ENCODE measurements at regions not wholly inside any gene's neighbourhood (a gene's known extent, or its start where the extent isn't known, plus 50 kb on each side); places are given as distances from the start of the nearest gene placed in this dataset.
"Not testable (repeated sequence)": the region's sequence is repeated elsewhere in the genome, so short reads cannot be mapped to it uniquely, and the experiment has no call there.

DNA sequence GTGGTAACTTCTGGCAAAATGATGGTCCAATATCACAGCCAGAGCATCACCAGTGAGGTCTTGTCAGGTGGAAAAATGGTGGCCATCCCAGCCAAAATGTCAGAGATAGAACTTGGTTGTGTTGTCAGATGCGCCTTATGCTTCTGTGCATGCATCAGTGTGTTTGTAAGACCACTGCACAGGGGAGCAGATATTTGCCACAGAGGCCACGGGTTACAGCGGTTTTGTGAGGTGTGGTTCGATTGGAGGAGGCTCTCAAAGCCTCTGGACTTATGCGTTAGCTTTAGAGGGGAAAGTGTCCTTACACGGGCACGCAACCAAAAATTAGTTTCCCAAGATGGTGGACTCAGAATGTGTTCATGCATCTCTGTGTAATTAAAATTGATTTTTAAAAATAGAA is 243.8 kb downstream of the ADGRD1 start:
- H3K9me2 ChIP-seq (ENCODE audit: insufficient read depth, low read length) = no peaks in the 10 kb centered on the region
- no peak overlapping the region for H3K27ac ChIP-seq (ENCODE audit: low read length)
- no peaks in the 10 kb centered on the region for H3K27me3 ChIP-seq (ENCODE audit: insufficient read depth, low read depth, low read length)
- no peaks in the 10 kb centered on the region for H3K79me2 ChIP-seq (replicated peaks; ENCODE audit: insufficient read depth, low read length)
- H3K4me2 ChIP-seq (ENCODE audit: low read length) = no peak overlapping the region
- no peak overlapping the region for H2AFZ ChIP-seq (ENCODE audit: low read depth, low read length)
- no peak overlapping the region for H3K4me3 ChIP-seq (ENCODE audit: low read length)
- H4K20me1 ChIP-seq (ENCODE audit: insufficient read depth) = no peaks in the 10 kb centered on the region
- H3K9ac ChIP-seq (ENCODE audit: low read length) = no peak overlapping the region
- H3K9me3 ChIP-seq (ENCODE audit: low read length) = no peaks in the 10 kb centered on the region
- H3K36me3 ChIP-seq (ENCODE audit: insufficient read depth, low read length) = no peaks in the 10 kb centered on the region
- no peaks in the 10 kb centered on the region for H3F3A ChIP-seq (ENCODE audit: insufficient read depth, low read length, poor library complexity, severe bottlenecking)
- TF ChIP-seq RAD21 (conservative IDR thresholded peaks at IDR 0.05) (no peak), TAF1 (IDR thresholded peaks at IDR 0.05; ENCODE audit: low read depth) (no peak), MXI1 (conservative IDR thresholded peaks at IDR 0.05; ENCODE audit: poor library complexity, severe bottlenecking) (no peak), EZH2 (IDR thresholded peaks at IDR 0.05; ENCODE audit: borderline replicate concordance, insufficient read depth, low read length, poor library complexity, severe bottlenecking) (no peak), EP300 (conservative IDR thresholded peaks at IDR 0.05; ENCODE audit: poor library complexity, severe bottlenecking) (no peak), POLR2AphosphoS5 (IDR thresholded peaks at IDR 0.05) (no peak), SMC3 (conservative IDR thresholded peaks at IDR 0.05; ENCODE audit: poor library complexity) (no peak)
- TF ChIP-seq, protein P1, sequence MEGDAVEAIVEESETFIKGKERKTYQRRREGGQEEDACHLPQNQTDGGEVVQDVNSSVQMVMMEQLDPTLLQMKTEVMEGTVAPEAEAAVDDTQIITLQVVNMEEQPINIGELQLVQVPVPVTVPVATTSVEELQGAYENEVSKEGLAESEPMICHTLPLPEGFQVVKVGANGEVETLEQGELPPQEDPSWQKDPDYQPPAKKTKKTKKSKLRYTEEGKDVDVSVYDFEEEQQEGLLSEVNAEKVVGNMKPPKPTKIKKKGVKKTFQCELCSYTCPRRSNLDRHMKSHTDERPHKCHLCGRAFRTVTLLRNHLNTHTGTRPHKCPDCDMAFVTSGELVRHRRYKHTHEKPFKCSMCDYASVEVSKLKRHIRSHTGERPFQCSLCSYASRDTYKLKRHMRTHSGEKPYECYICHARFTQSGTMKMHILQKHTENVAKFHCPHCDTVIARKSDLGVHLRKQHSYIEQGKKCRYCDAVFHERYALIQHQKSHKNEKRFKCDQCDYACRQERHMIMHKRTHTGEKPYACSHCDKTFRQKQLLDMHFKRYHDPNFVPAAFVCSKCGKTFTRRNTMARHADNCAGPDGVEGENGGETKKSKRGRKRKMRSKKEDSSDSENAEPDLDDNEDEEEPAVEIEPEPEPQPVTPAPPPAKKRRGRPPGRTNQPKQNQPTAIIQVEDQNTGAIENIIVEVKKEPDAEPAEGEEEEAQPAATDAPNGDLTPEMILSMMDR (IDR thresholded peaks at IDR 0.05; ENCODE audit: poor library complexity, severe bottlenecking) = no peak
- TF ChIP-seq, protein P2, sequence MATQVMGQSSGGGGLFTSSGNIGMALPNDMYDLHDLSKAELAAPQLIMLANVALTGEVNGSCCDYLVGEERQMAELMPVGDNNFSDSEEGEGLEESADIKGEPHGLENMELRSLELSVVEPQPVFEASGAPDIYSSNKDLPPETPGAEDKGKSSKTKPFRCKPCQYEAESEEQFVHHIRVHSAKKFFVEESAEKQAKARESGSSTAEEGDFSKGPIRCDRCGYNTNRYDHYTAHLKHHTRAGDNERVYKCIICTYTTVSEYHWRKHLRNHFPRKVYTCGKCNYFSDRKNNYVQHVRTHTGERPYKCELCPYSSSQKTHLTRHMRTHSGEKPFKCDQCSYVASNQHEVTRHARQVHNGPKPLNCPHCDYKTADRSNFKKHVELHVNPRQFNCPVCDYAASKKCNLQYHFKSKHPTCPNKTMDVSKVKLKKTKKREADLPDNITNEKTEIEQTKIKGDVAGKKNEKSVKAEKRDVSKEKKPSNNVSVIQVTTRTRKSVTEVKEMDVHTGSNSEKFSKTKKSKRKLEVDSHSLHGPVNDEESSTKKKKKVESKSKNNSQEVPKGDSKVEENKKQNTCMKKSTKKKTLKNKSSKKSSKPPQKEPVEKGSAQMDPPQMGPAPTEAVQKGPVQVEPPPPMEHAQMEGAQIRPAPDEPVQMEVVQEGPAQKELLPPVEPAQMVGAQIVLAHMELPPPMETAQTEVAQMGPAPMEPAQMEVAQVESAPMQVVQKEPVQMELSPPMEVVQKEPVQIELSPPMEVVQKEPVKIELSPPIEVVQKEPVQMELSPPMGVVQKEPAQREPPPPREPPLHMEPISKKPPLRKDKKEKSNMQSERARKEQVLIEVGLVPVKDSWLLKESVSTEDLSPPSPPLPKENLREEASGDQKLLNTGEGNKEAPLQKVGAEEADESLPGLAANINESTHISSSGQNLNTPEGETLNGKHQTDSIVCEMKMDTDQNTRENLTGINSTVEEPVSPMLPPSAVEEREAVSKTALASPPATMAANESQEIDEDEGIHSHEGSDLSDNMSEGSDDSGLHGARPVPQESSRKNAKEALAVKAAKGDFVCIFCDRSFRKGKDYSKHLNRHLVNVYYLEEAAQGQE (IDR thresholded peaks at IDR 0.05; ENCODE audit: borderline replicate concordance) = no peak

DNA sequence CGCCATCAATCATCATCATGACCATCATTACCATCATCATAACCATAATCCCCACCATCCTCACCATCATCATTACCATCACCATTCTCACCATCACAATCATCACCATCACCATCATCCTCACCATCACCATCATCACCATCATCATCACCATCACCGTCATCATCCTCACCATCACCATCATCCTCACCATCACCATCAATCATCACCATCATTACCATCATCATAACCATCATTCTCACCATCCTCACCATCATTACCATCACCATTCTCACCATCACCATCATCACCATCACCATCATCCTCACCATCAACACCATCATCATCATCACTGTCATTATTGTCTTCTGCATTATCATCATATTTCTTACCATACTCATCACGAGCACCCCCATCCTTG is 245.5 kb downstream of the ADGRD1 start:
- H4K20me1 ChIP-seq (ENCODE audit: insufficient read depth) = no peaks in the 10 kb centered on the region
- no peaks in the 10 kb centered on the region for H3K9me3 ChIP-seq (ENCODE audit: low read length)
- no peaks in the 10 kb centered on the region for H3K79me2 ChIP-seq (replicated peaks; ENCODE audit: insufficient read depth, low read length)
- H3K36me3 ChIP-seq (ENCODE audit: insufficient read depth, low read length) = no peaks in the 10 kb centered on the region
- H3F3A ChIP-seq (ENCODE audit: insufficient read depth, low read length, poor library complexity, severe bottlenecking) = no peaks in the 10 kb centered on the region
- TF ChIP-seq POLR2AphosphoS5 (IDR thresholded peaks at IDR 0.05) (no peak), EP300 (conservative IDR thresholded peaks at IDR 0.05; ENCODE audit: poor library complexity, severe bottlenecking) (no peak), EZH2 (IDR thresholded peaks at IDR 0.05; ENCODE audit: borderline replicate concordance, insufficient read depth, low read length, poor library complexity, severe bottlenecking) (no peak), RAD21 (conservative IDR thresholded peaks at IDR 0.05) (no peak), SMC3 (conservative IDR thresholded peaks at IDR 0.05; ENCODE audit: poor library complexity) (no peak), MXI1 (conservative IDR thresholded peaks at IDR 0.05; ENCODE audit: poor library complexity, severe bottlenecking) (no peak), TAF1 (IDR thresholded peaks at IDR 0.05; ENCODE audit: low read depth) (no peak)
- TF ChIP-seq, protein P2 (IDR thresholded peaks at IDR 0.05; ENCODE audit: borderline replicate concordance) = no peak
- TF ChIP-seq, protein P1 (IDR thresholded peaks at IDR 0.05; ENCODE audit: poor library complexity, severe bottlenecking) = no peak
- H3K9ac ChIP-seq (ENCODE audit: low read length) = no peak overlapping the region
- no peaks in the 10 kb centered on the region for H3K9me2 ChIP-seq (ENCODE audit: insufficient read depth, low read length)
- no peak overlapping the region for H2AFZ ChIP-seq (ENCODE audit: low read depth, low read length)
- H3K4me2 ChIP-seq (ENCODE audit: low read length) = no peak overlapping the region
- no peaks in the 10 kb centered on the region for H3K27me3 ChIP-seq (ENCODE audit: insufficient read depth, low read depth, low read length)
- H3K27ac ChIP-seq (ENCODE audit: low read length) = no peak overlapping the region
- H3K4me3 ChIP-seq (ENCODE audit: low read length) = no peak overlapping the region

DNA sequence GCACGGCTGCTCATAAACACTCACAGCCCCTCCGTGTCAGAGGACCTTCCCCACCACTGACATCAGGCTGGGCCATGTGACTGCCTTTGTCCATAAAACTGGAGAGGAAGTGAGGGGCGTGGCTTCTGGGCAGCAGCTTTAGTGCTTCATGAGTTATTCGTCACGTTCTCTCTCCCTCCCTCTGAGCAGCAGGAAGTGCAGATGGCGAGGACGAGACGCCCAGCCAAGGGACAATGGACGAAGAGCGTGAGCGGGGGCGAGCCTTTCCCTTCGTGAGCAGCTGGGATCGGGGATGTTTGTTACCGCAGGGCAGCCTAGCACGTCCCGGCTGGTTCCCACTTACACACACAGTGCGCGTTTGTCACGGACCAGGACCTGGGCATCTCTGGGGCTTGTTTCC is 248.2 kb downstream of the ADGRD1 start:
- not testable (repeated sequence) for H3K4me3 ChIP-seq (ENCODE audit: low read length); H4K20me1 ChIP-seq (ENCODE audit: insufficient read depth); H2AFZ ChIP-seq (ENCODE audit: low read depth, low read length); H3K27ac ChIP-seq (ENCODE audit: low read length); H3K27me3 ChIP-seq (ENCODE audit: insufficient read depth, low read depth, low read length); H3F3A ChIP-seq (ENCODE audit: insufficient read depth, low read length, poor library complexity, severe bottlenecking); H3K9ac ChIP-seq (ENCODE audit: low read length); H3K36me3 ChIP-seq (ENCODE audit: insufficient read depth, low read length); H3K9me2 ChIP-seq (ENCODE audit: insufficient read depth, low read length); H3K9me3 ChIP-seq (ENCODE audit: low read length); H3K79me2 ChIP-seq (replicated peaks; ENCODE audit: insufficient read depth, low read length); H3K4me2 ChIP-seq (ENCODE audit: low read length)

Data from neural cell (in vitro differentiated cells).